WTC11 (cell line): ENCODE measurements at regions not wholly inside any gene's neighbourhood (a gene's known extent, or its start where the extent isn't known, plus 50 kb on each side); places are given as distances from the start of the nearest gene placed in this dataset.
A peak's percentile ranks its signal among the peaks of the same experiment; 100 is the strongest.

Experiments
- ATAC-seq: fragments of 200-7000 bp; cut with Tn5 transposase; 2 replicates; pipeline ENCODE4 v1.10.0; 2021; ENCODE audit warnings: mild to moderate bottlenecking, moderate library complexity
- CTCF ChIA-PET: fragments of 300-600 bp; sonication (Branson Sonifier 250); formaldehyde crosslinking; loops from one replicate; lab custom pipeline; 2021; ENCODE audit warnings: antibody characterized with exemption; lab: Charles Lee
- POLR2A ChIA-PET: fragments of 350-600 bp; sonication (Branson Sonifier 250); formaldehyde crosslinking; loops from one replicate; lab custom pipeline; 2021; ENCODE audit warnings: antibody characterized with exemption; lab: Charles Lee
- DNase-seq: peaks from one replicate; pipeline ENCODE4 v3.0.0; 2021; ENCODE audit warnings: low spot score
- H3K27ac Mint-ChIP-seq: 2 replicates; pipeline ENCODE4 v1.8.0; 2021; ENCODE audit warnings: mixed read lengths
- H3K27me3 Mint-ChIP-seq: 2 replicates; pipeline ENCODE4 v1.8.0; 2021; ENCODE audit warnings: low read depth, mild to moderate bottlenecking, moderate library complexity, mixed read lengths
- H3K36me3 Mint-ChIP-seq: 2 replicates; pipeline ENCODE4 v1.8.0; 2021; ENCODE audit warnings: mixed read lengths
- H3K4me1 Mint-ChIP-seq: 2 replicates; pipeline ENCODE4 v1.8.0; 2022; ENCODE audit warnings: mixed read lengths
- H3K4me3 Mint-ChIP-seq: 2 replicates; pipeline ENCODE4 v1.8.0; 2021; ENCODE audit warnings: mild to moderate bottlenecking, moderate library complexity, mixed read lengths
- H3K9me3 Mint-ChIP-seq: 2 replicates; pipeline ENCODE4 v1.8.0; 2021; ENCODE audit warnings: mixed read lengths
- CREB1 ChIP-seq: sonication (generic); formaldehyde crosslinking; IDR thresholded peaks from 2 replicates; pipeline ENCODE4 v1.8.0; 2023; ENCODE audit warnings: mild to moderate bottlenecking, missing genetic modification reagents
- CREM ChIP-seq: sonication (generic); formaldehyde crosslinking; IDR thresholded peaks from 2 replicates; pipeline ENCODE4 v1.8.1; 2022; ENCODE audit warnings: mild to moderate bottlenecking, missing genetic modification reagents, moderate library complexity
- ETV6 ChIP-seq: sonication (generic); formaldehyde crosslinking; IDR thresholded peaks from 2 replicates; pipeline ENCODE4 v1.8.1; 2022; ENCODE audit warnings: mild to moderate bottlenecking, missing genetic modification reagents
- FOXP1 ChIP-seq: sonication (generic); formaldehyde crosslinking; IDR thresholded peaks from 2 replicates; pipeline ENCODE4 v1.8.0; 2022; ENCODE audit warnings: missing genetic modification reagents, mild to moderate bottlenecking, moderate library complexity, borderline replicate concordance
- GABPB1 ChIP-seq: sonication (generic); formaldehyde crosslinking; IDR thresholded peaks from 2 replicates; pipeline ENCODE4 v1.8.1; 2023; ENCODE audit warnings: mild to moderate bottlenecking, missing genetic modification reagents
- IRF2 ChIP-seq: sonication (generic); formaldehyde crosslinking; IDR thresholded peaks from 2 replicates; pipeline ENCODE4 v1.8.0; 2022; ENCODE audit warnings: low read depth, missing genetic modification reagents, borderline replicate concordance
- MYBL2 ChIP-seq: sonication (generic); formaldehyde crosslinking; IDR thresholded peaks from 2 replicates; pipeline ENCODE4 v1.8.1; 2023; ENCODE audit warnings: mild to moderate bottlenecking, moderate library complexity, missing genetic modification reagents
- NFYB ChIP-seq: sonication (generic); formaldehyde crosslinking; conservative IDR thresholded peaks from 2 replicates; pipeline ENCODE4 v1.8.0; 2022; ENCODE audit warnings: low read depth, missing genetic modification reagents
- NR3C1 ChIP-seq: sonication (generic); formaldehyde crosslinking; conservative IDR thresholded peaks from 2 replicates; pipeline ENCODE4 v1.8.1; 2023; ENCODE audit warnings: low read depth, mild to moderate bottlenecking, missing genetic modification reagents
- PRDM15 ChIP-seq: sonication (generic); formaldehyde crosslinking; IDR thresholded peaks from 2 replicates; pipeline ENCODE4 v1.8.0; 2022; ENCODE audit warnings: missing genetic modification reagents
- RELA ChIP-seq: sonication (generic); formaldehyde crosslinking; IDR thresholded peaks from 2 replicates; pipeline ENCODE4 v1.8.1; 2022; ENCODE audit warnings: missing genetic modification reagents, mild to moderate bottlenecking, borderline replicate concordance
- SOX15 ChIP-seq: fragments of 250-450 bp; sonication (Bioruptor Pico); IDR thresholded peaks from 2 replicates; pipeline ENCODE4 v1.9.0; 2021; ENCODE audit warnings: mild to moderate bottlenecking
- ZMAT4 ChIP-seq: fragments of 250-450 bp; sonication (Bioruptor Pico); IDR thresholded peaks from 2 replicates; pipeline ENCODE4 v1.9.0; 2021; ENCODE audit warnings: mild to moderate bottlenecking
- ZNF138 ChIP-seq: sonication (generic); formaldehyde crosslinking; conservative IDR thresholded peaks from 2 replicates; pipeline ENCODE4 v1.8.1; 2022; ENCODE audit warnings: mild to moderate bottlenecking, moderate library complexity, missing genetic modification reagents
- ZNF423 ChIP-seq: fragments of 250-450 bp; sonication (Bioruptor Pico); IDR thresholded peaks from 2 replicates; pipeline ENCODE4 v2.1.2; 2022; ENCODE audit warnings: mild to moderate bottlenecking, moderate library complexity
- TF ChIP-seq, protein P1 (sequence below): sonication (generic); formaldehyde crosslinking; IDR thresholded peaks from 2 replicates; pipeline ENCODE4 v1.8.1; 2023; ENCODE audit warnings: mild to moderate bottlenecking, missing genetic modification reagents, borderline replicate concordance
- TF ChIP-seq, protein P2 (sequence below): sonication (generic); formaldehyde crosslinking; IDR thresholded peaks from 2 replicates; pipeline ENCODE4 v1.8.0; 2022; ENCODE audit warnings: mild to moderate bottlenecking, missing genetic modification reagents

GRCh38 chr5:102115736-102116135 lies 180.3 kb downstream of the SLCO4C1 start:
- no peak overlapping the region for H3K27ac Mint-ChIP-seq
- TF ChIP-seq ETV6 (CRISPR knock-in tag) (no peak), CREB1 (CRISPR knock-in tag) (no peak), NFYB (CRISPR knock-in tag) (no peak), MYBL2 (CRISPR knock-in tag) (no peak), FOXP1 (CRISPR knock-in tag) (no peak), NR3C1 (CRISPR knock-in tag) (no peak), PRDM15 (CRISPR knock-in tag) (no peak), SOX15 (CRISPR knock-in tag) (no peak), CREM (CRISPR knock-in tag) (no peak), ZMAT4 (CRISPR knock-in tag) (no peak), ZNF138 (CRISPR knock-in tag) (no peak), GABPB1 (CRISPR knock-in tag) (no peak), RELA (CRISPR knock-in tag) (no peak)
- TF ChIP-seq, protein P1, sequence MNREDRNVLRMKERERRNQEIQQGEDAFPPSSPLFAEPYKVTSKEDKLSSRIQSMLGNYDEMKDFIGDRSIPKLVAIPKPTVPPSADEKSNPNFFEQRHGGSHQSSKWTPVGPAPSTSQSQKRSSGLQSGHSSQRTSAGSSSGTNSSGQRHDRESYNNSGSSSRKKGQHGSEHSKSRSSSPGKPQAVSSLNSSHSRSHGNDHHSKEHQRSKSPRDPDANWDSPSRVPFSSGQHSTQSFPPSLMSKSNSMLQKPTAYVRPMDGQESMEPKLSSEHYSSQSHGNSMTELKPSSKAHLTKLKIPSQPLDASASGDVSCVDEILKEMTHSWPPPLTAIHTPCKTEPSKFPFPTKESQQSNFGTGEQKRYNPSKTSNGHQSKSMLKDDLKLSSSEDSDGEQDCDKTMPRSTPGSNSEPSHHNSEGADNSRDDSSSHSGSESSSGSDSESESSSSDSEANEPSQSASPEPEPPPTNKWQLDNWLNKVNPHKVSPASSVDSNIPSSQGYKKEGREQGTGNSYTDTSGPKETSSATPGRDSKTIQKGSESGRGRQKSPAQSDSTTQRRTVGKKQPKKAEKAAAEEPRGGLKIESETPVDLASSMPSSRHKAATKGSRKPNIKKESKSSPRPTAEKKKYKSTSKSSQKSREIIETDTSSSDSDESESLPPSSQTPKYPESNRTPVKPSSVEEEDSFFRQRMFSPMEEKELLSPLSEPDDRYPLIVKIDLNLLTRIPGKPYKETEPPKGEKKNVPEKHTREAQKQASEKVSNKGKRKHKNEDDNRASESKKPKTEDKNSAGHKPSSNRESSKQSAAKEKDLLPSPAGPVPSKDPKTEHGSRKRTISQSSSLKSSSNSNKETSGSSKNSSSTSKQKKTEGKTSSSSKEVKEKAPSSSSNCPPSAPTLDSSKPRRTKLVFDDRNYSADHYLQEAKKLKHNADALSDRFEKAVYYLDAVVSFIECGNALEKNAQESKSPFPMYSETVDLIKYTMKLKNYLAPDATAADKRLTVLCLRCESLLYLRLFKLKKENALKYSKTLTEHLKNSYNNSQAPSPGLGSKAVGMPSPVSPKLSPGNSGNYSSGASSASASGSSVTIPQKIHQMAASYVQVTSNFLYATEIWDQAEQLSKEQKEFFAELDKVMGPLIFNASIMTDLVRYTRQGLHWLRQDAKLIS (CRISPR knock-in tag): no peak
- TF ChIP-seq, protein P2, sequence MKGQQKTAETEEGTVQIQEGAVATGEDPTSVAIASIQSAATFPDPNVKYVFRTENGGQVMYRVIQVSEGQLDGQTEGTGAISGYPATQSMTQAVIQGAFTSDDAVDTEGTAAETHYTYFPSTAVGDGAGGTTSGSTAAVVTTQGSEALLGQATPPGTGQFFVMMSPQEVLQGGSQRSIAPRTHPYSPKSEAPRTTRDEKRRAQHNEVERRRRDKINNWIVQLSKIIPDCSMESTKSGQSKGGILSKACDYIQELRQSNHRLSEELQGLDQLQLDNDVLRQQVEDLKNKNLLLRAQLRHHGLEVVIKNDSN (CRISPR knock-in tag): no peak
- H3K4me1 Mint-ChIP-seq: peaks cover 12% of the 10 kb centered on the region
- peaks cover 10% of the 10 kb centered on the region for H3K9me3 Mint-ChIP-seq
- no peak overlapping the region for H3K4me3 Mint-ChIP-seq
- no peaks in the 10 kb centered on the region; the same call in 1 of the 2 replicates for H3K36me3 Mint-ChIP-seq
- ATAC-seq (no peak), DNase-seq (no peak)
- POLR2A ChIA-PET: no interaction called here
- no peaks in the 10 kb centered on the region; the same call in 1 of the 2 replicates for H3K27me3 Mint-ChIP-seq
- CTCF ChIA-PET: no interaction called here

DNA sequence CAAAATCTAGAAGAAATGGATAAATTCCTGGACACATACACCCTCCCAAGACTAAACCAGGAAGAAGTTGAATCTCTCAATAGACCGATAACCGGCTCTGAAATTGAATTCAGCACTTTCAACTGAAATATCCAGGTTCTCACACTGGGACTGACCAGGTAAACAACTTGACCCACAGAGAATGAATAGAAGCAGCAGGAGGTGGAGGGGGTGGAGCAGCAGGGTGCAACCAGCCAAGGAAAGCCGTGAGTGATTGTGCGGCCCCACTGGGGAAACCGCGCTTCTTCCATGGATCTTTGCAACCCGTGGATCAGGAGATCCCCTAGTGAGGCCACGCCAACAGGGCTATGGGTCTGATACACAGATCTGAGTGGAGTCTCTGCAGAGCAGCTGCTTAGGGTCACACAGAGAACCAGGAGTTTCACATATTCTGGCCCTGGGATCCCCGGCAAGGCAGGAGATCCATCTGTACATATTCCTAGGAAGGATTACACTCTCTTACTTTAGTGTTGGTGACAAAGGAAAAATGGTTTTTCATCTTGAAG lies 181.5 kb downstream of the SLCO4C1 start:
- ChIA-PET POLR2A (no interaction called here), CTCF (no interaction called here)
- Mint-ChIP-seq H3K4me1 (peaks cover 12% of the 10 kb centered on the region), H3K27me3 (no peaks in the 10 kb centered on the region; the same call in 1 of the 2 replicates), H3K36me3 (no peaks in the 10 kb centered on the region; the same call in 1 of the 2 replicates), H3K27ac (peak overlapping the region; percentile 60; the same call in 1 of the 2 replicates), H3K9me3 (peaks cover 10% of the 10 kb centered on the region), H3K4me3 (no peak overlapping the region)
- no peak for TF ChIP-seq IRF2 (CRISPR knock-in tag)
- peak; percentile 66 for TF ChIP-seq ZNF423 (CRISPR knock-in tag)
- peak; percentile 73 for ATAC-seq
- DNase-seq: peak; percentile 22
